Prostate gland (tissue), 2 donors: ENCODE measurements at regions not wholly inside any gene's neighbourhood (a gene's known extent, or its start where the extent isn't known, plus 50 kb on each side); places are given as distances from the start of the nearest gene placed in this dataset.
"Not testable (repeated sequence)": the region's sequence is repeated elsewhere in the genome, so short reads cannot be mapped to it uniquely, and the experiment has no call there.

Source experiments
- CTCF ChIP-seq, 4 experiments: fragments of 200-600 bp in 2 of 4; fragments of 450-650 bp in 2 of 4; sonication (generic) in 2 of 4; IDR thresholded peaks; 1 replicate in 3 of 4; 2 replicates in 1 of 4; pipeline ENCODE4 v1.5.1; 2016 to 2019; ENCODE audit warnings: antibody characterized with exemption in 4 of 4, mild to moderate bottlenecking in 2 of 4, moderate library complexity in 2 of 4
- POLR2A ChIP-seq: fragments of 450-650 bp; IDR thresholded peaks from one replicate; pipeline ENCODE4 v1.6.1; 2016; ENCODE audit warnings: antibody characterized with exemption, mild to moderate bottlenecking
- POLR2AphosphoS5 ChIP-seq: sonication (generic); formaldehyde crosslinking; IDR thresholded peaks from one replicate; pipeline ENCODE4 v1.6.1; 2017; ENCODE audit warnings: antibody characterized with exemption

- TF ChIP-seq CTCF (IDR thresholded peaks at IDR 0.05): peak in 2 of 4 experiments; percentile 19 to 25
- TF ChIP-seq POLR2A, POLR2AphosphoS5: not testable (repeated sequence)
Observed at GRCh38 chr7:76774279-76774678, 147.2 kb upstream of the POMZP3 start.
